HepG2 (cell line): ENCODE measurements at regions not wholly inside any gene's neighbourhood (a gene's known extent, or its start where the extent isn't known, plus 50 kb on each side); places are given as distances from the start of the nearest gene placed in this dataset.

Experiments
- EZH2 ChIP-seq: conservative IDR thresholded peaks from 2 replicates; pipeline ENCODE4 v1.6.1; 2012; ENCODE audit warnings: mild to moderate bottlenecking, low read depth, low read length, moderate library complexity
- GLI4 ChIP-seq: sonication (generic); formaldehyde crosslinking; IDR thresholded peaks from 2 replicates; pipeline ENCODE4 v1.5.1; 2020; ENCODE audit warnings: missing genetic modification reagents, mild to moderate bottlenecking, moderate library complexity, borderline replicate concordance
- ZKSCAN5 ChIP-seq: sonication (generic); formaldehyde crosslinking; IDR thresholded peaks from 2 replicates; pipeline ENCODE4 v1.5.1; 2020; ENCODE audit warnings: mild to moderate bottlenecking, missing genetic modification reagents
- ZNF136 ChIP-seq: sonication (generic); formaldehyde crosslinking; IDR thresholded peaks from 2 replicates; pipeline ENCODE4 v1.8.1; 2022; ENCODE audit warnings: low read depth, mild to moderate bottlenecking, moderate library complexity, missing genetic modification reagents
- TF ChIP-seq, protein P1 (sequence below): IDR thresholded peaks from 2 replicates; pipeline ENCODE4 v1.6.1; 2016; ENCODE audit warnings: control low read depth

DNA sequence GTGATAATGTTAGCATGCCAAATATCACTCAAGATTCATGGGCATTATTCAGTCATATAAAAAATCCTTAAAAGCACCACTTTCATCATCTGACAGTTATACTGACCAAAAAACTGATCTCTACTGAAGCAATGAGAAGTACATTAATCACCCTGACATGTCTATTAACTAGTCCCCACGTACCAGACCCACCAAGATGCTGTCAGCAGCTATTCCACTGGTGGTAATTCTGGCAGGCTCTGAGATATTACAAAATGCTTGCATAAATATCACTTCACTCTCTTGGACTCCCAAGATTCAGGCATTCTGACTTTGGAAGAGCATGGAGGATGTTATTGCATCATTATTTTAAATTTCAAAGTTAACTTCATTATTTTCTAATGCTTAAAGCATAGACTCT lies 717.0 kb downstream of the DNAH5 start:
- TF ChIP-seq EZH2, result no peak
- no peak for TF ChIP-seq GLI4 (CRISPR knock-in tag)
- no peak for TF ChIP-seq ZNF136 (CRISPR knock-in tag)
- no peak for TF ChIP-seq ZKSCAN5 (CRISPR knock-in tag)
- TF ChIP-seq, protein P1, sequence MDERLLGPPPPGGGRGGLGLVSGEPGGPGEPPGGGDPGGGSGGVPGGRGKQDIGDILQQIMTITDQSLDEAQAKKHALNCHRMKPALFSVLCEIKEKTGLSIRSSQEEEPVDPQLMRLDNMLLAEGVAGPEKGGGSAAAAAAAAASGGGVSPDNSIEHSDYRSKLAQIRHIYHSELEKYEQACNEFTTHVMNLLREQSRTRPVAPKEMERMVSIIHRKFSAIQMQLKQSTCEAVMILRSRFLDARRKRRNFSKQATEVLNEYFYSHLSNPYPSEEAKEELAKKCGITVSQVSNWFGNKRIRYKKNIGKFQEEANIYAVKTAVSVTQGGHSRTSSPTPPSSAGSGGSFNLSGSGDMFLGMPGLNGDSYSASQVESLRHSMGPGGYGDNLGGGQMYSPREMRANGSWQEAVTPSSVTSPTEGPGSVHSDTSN, result no peak
